ENCODE measurements at regions not wholly inside any gene's neighbourhood (a gene's known extent, or its start where the extent isn't known, plus 50 kb on each side); places are given as distances from the start of the nearest gene placed in this dataset.
"Not testable (repeated sequence)": the region's sequence is repeated elsewhere in the genome, so short reads cannot be mapped to it uniquely, and the experiment has no call there.

DNA sequence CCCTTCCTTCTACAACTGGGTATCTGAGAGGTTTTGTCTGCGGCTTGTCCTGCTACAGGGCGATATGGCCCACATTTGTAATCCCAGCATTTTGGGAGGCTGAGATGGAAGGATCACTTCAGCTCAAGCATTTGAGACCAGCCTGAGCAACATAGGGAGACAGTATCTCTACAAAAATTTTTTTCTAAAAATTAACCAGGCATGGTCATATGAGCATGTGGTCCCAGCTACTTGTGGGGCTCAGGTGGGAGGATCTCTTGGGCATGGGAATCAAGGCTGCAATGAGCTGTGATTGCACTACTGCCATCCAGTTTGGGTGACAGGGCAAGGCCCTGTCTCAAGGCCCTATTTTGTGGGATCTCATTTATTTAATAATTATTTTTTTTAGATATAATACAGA is 420.6 kb upstream of the PABPC4L start:
- TF ChIP-seq, protein P1, sequence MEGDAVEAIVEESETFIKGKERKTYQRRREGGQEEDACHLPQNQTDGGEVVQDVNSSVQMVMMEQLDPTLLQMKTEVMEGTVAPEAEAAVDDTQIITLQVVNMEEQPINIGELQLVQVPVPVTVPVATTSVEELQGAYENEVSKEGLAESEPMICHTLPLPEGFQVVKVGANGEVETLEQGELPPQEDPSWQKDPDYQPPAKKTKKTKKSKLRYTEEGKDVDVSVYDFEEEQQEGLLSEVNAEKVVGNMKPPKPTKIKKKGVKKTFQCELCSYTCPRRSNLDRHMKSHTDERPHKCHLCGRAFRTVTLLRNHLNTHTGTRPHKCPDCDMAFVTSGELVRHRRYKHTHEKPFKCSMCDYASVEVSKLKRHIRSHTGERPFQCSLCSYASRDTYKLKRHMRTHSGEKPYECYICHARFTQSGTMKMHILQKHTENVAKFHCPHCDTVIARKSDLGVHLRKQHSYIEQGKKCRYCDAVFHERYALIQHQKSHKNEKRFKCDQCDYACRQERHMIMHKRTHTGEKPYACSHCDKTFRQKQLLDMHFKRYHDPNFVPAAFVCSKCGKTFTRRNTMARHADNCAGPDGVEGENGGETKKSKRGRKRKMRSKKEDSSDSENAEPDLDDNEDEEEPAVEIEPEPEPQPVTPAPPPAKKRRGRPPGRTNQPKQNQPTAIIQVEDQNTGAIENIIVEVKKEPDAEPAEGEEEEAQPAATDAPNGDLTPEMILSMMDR (conservative IDR thresholded peaks at IDR 0.05) = no peak
- TF ChIP-seq ZFX (IDR thresholded peaks at IDR 0.05) = no peak
- no peak overlapping the region for H3K27ac ChIP-seq

DNA sequence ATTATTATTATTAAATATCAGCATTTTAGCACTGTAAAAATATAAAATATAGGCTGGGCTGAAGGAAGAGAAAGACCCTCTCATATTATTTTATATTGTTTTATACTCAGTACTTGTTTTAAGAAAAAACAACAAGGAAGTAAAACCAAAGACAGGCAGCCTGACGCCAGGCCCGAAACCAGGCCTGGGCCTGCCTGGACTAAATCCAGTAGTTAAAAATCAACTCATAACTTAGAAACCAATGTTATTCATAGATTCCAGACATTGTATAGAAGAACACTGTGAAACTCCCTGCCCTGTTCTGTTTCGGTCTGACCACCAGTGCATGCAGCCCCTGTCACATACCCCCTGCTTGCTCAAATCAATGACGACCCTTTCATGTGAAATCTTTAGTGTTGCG is 420.1 kb upstream of the PABPC4L start:
- not testable (repeated sequence) for H3K27ac ChIP-seq

DNA sequence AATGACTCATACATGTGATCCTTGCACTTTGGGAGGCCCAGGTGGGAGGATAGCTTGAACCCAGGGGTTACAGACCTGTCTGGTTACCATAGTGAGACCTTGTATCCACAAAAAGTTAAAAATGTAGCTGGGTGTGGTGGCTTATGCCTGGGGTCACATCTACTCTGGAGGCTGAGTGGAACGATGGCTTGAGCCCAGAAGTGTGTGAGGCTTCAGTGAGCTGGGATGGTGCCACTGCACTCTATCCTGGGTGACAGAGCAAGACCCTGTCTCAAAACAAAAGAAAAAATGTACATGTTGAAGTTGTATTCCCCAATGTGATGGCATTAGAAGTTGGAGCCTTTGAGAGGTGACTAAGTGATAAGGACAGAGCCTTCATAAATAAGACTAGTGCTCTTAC is 409.4 kb upstream of the PABPC4L start:
- TF ChIP-seq, protein P1 (conservative IDR thresholded peaks at IDR 0.05) = no peak
- no peak for TF ChIP-seq ZFX (IDR thresholded peaks at IDR 0.05)
- no peak overlapping the region for H3K27ac ChIP-seq

DNA sequence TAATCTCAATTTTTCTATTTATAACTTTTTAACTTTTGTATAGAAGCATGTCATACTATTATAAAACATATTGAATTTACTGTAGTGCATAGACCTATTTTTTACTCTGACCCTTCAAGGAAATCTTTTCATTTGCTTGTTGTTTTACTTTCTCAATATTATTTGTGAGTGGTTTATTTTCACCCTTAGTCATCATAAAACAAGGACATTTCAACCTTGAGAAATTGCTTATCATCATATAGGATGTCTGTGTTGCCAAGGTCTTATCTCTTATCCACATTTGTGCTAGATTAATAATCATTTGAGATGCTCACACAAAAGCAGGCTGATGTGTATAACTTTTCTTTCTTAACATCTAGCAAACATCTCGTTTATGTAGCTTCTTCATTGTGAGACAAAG is 408.6 kb upstream of the PABPC4L start:
- no peak overlapping the region for H3K27ac ChIP-seq
- TF ChIP-seq ZFX (IDR thresholded peaks at IDR 0.05) = no peak
- TF ChIP-seq, protein P1 (conservative IDR thresholded peaks at IDR 0.05) = no peak

DNA sequence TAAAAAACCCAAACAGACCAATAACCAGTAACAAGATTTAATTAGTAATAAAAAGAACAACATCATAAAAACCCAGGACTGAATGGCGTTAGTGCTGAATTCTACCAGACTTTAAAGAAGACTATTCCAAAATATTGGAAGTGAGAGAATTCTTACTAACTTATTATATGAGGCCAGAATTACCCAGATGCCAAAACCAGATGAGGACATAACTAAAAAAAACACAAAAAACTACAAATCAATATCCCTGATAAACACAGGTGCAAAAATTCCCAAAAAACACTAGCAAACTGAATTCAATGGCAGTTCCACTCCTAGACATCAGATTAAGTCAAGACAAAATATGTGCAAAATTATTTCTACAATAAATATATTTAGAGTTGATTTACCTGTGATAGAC is 400.1 kb upstream of the PABPC4L start:
- no peak overlapping the region for H3K27ac ChIP-seq
- TF ChIP-seq ZFX (IDR thresholded peaks at IDR 0.05) = no peak
- TF ChIP-seq, protein P1 (conservative IDR thresholded peaks at IDR 0.05) = no peak

DNA sequence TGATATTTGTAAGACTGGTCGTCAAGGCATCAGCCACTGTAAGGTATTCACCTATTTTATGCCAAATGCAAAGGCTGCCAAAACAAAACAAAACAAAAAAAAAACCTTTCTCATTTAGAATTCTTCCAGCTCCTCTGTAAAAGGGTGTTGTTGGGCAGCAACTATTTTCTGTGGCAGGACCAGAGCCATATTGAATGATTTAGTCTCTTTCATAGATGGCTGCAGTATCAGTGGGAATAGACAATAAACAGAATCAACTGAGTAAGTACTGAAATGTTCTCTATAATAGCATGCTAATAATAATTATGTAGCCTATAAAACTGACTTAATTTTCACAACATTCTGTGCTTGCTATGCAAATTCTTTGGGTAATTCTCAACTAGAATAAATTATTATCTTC is 389.7 kb upstream of the PABPC4L start:
- TF ChIP-seq, protein P1 (conservative IDR thresholded peaks at IDR 0.05) = no peak
- no peak for TF ChIP-seq ZFX (IDR thresholded peaks at IDR 0.05)
- no peak overlapping the region for H3K27ac ChIP-seq

DNA sequence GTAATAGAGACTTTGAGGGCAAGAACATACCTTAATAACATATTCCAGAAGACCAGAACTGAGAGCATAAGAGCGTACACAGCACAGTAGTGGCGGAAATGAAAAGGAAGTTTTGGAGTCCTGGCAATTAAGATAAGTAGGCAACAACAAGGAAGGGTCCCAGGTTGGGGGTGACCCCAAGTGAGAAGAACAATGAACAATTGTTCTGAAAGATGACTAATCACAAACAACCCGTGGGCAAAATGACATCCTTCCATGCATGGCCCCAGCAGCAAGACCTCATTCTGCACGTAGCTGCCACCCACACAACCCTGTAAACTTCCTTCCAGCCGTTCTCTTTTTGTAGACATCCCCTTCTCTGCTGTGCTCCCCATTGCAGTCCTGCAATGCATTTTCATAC is 384.4 kb upstream of the PABPC4L start:
- H3K27ac ChIP-seq = no peak overlapping the region
- TF ChIP-seq, protein P1 (conservative IDR thresholded peaks at IDR 0.05) = no peak
- no peak for TF ChIP-seq ZFX (IDR thresholded peaks at IDR 0.05)

DNA sequence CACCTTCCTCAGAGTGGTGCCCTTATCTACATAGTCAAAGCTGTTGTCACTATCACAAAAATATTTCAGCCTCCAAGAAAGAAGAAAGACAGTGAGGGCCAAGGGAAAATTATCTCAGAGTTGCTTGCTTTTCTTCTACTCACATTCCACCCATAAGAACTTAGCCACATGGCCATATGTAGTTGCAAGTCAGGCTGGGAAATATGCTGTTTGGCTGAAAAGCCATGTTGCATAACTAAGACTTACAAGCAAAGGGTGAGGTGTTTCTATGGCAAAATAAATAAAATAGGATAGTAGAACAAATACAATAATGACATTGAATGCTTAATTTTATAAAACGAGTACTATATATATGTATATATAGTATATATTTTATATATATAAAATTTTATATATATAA is 365.9 kb upstream of the PABPC4L start:
- TF ChIP-seq, protein P1 (conservative IDR thresholded peaks at IDR 0.05) = no peak
- no peak for TF ChIP-seq ZFX (IDR thresholded peaks at IDR 0.05)

More for the DNA sequence above, 365.9 kb upstream of the PABPC4L start:
- no peak overlapping the region for H3K27ac ChIP-seq
